ENCODE measurements at regions not wholly inside any gene's neighbourhood (a gene's known extent, or its start where the extent isn't known, plus 50 kb on each side); places are given as distances from the start of the nearest gene placed in this dataset.

DNA sequence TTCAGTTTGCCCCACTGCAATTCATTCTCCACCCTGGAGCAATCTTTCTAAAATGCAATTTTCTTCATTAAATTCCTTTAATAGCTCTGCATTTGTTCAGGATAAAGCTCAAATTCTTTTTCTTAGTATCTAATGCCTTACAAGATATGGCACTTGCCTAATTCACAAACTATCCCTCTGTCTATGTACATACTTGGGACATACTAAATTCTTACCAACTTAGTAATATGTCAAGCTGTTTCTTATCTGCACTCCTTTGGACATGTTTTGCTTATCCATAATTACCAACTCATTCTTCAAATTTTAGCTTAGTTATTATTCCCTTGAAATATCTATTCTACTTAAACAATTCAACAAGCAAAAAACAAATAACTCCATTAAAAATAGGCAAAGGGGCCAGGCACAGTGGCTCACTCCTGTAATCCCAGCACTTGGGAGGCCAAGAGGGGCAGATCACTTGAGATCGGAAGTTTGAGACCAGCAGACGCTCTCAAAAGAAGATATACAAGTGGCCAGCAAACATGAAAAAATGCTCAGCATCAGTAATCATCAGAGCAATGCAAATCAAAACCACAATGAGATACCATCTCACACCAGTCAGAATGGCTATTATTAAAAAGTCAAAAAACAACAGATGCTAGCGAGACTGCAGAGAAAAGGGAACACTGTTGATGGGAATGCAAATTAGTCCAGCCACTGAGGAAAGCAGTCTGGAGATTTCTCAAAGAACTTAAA is 96.9 kb downstream of the FAM76B start:
- TF ChIP-seq POLR2A (IDR thresholded peaks at IDR 0.05; ENCODE audit: low read depth, low read length) (no peak), TAF1 (IDR thresholded peaks at IDR 0.05; ENCODE audit: borderline replicate concordance, low read depth, low read length) (no peak), POLR2AphosphoS5 (IDR thresholded peaks at IDR 0.05; ENCODE audit: low read depth, low read length) (no peak)
